Ovary (tissue), 7 donors: ENCODE measurements at regions not wholly inside any gene's neighbourhood (a gene's known extent, or its start where the extent isn't known, plus 50 kb on each side); places are given as distances from the start of the nearest gene placed in this dataset.

Experiments
- DNase-seq, 5 donors: peaks; one replicate each; pipeline ENCODE4 v3.0.0-alpha.2; 2019 to 2020
- H3K27ac ChIP-seq, 2 donors: fragments of 200-600 bp; one replicate each; pipeline versions ENCODE4 v1.5.1 to v1.8.0; 2019 to 2022
- H3K27me3 ChIP-seq: fragments of 200-600 bp; one replicate; pipeline ENCODE4 v1.8.0; 2022
- H3K36me3 ChIP-seq: fragments of 200-600 bp; sonication (generic); one replicate; pipeline ENCODE4 v1.5.1; 2019
- H3K4me1 ChIP-seq: one replicate; pipeline ENCODE4 v1.8.1; 2013; ENCODE audit warnings: mild to moderate bottlenecking, moderate library complexity; ENCODE audit not compliant: insufficient read depth
- H3K4me3 ChIP-seq: fragments of 200-600 bp; sonication (generic); one replicate; pipeline ENCODE4 v1.5.1; 2017
- H3K9me3 ChIP-seq, 2 donors: fragments of 200-600 bp in 1 of 2; sonication (generic) in 1 of 2; one replicate each; pipeline versions ENCODE4 v1.5.1 to v1.8.1; 2013 to 2019; ENCODE audit warnings: mild to moderate bottlenecking in 1 of 2, moderate library complexity in 1 of 2
- EP300 ChIP-seq: sonication (generic); formaldehyde crosslinking; IDR thresholded peaks from one replicate; pipeline ENCODE4 v1.6.1; 2017; ENCODE audit warnings: antibody characterized with exemption
- POLR2A ChIP-seq: fragments of 450-650 bp; IDR thresholded peaks from one replicate; pipeline ENCODE4 v1.6.1; 2017; ENCODE audit warnings: antibody characterized with exemption, mild to moderate bottlenecking, moderate library complexity
- WGBS, 3 donors: extraction: QIAGEN DNeasy Blood & Tissue Kit in 1 of 3; methylation state at CpG; one replicate each; pipeline versions ENCODE4 v1.1.5 to v1.1.7; 2013 to 2017; 5-methylcytosine and 5-hydroxymethylcytosine counted together
- intact Hi-C, 4 donors: fragments of 100-400 bp; cut with DNase I; formaldehyde crosslinking; loops; one replicate each; pipeline versions ENCODE4 v1.11.0 to v1.15.1; 2022 to 2023
- TF ChIP-seq, protein P1 (sequence below), 3 donors: fragments of 450-650 bp in 2 of 3; fragments of 200-600 bp in 1 of 3; IDR thresholded peaks; one replicate each; pipeline versions ENCODE4 v1.5.1 to v1.8.0; 2016 to 2022; ENCODE audit warnings: antibody characterized with exemption in 3 of 3, mild to moderate bottlenecking in 1 of 3
- donor health status: DM: no; HTN: no; CAD: no; lungs with moderate emphysema.
- donor health status: DM: no; HTN: no; CAD: no.
- donor health status: Bipolar disorder and iron deficiency.
- donor health status: DM: no; HTN: no; CAD: no.
- donor health status: DM: yes; HTN: yes; CAD: no.

DNA sequence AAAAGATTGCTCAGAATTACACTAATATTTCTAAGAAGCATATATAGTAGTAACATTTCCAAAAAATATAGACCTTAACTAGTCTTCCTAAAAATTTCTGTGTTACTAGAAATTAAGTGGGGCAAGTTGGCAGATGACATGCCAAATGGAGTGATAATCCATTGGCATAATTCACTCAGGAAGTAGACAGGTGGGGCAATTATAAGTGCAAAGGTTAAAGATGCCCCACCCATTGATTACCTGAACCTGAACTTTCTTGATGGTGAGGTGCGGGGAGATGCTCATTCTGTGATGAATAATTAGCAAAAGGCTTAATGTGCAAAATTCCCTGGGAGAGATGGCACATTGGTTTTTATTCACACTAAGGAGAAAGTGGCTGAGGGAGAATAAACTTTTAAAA is 145.8 kb upstream of the RASGEF1B start:
- 89 to 95% (median 94%) methylated on average over 1 of the region's 1 CpG for WGBS, 3 donors
- H3K9me3 ChIP-seq, result no peaks in the 10 kb centered on the region
- H3K36me3 ChIP-seq, result no peaks in the 10 kb centered on the region
- TF ChIP-seq EP300, result no peak
- no peak overlapping the region for H3K4me3 ChIP-seq
- intact Hi-C loops, result no loop called here
- no peak overlapping the region for H3K27ac ChIP-seq
- no peak for DNase-seq
- no peaks in the 10 kb centered on the region for H3K4me1 ChIP-seq
- H3K27me3 ChIP-seq, result no peaks in the 10 kb centered on the region

DNA sequence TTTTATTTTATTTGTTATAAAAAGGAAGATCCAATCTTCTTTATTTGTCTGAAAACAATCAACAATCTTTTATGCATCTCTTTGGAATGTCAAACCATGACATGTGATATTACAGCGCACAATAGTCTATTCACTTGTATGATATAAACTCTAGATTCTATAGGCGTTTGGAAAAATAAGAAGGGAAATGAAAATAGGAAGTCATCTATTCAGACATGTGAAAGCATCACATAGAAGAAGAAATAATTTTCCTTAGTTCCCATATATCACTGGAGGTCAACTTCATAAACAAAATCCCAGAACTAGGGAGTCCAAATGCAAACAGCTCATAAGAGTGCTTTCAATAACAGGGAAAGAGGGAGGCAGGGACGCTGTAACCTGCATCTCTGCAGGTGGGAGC is 139.5 kb upstream of the RASGEF1B start:
- no peaks in the 10 kb centered on the region for H3K27me3 ChIP-seq

DNA sequence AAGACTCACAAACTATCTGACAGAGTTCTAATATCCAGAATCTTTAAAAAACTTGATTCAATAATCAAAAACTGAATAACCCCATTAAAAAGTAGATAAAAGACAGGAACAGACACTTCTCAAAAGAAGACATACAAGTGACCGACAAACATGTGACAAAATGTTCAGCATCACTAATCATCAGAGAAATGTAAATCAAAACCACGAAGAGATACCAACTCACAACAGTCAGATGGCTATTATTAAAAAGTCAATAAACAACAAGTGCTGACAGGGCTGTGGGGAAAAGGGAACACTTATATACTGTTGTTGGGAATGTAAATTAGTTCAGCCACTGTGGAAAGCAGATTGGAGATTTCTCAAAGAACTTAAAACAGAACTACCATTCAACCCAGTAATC is 138.1 kb upstream of the RASGEF1B start:
- Histone ChIP-seq H3K4me1 (peaks cover 3% of the 10 kb centered on the region), H3K27ac (no peak overlapping the region), H3K36me3 (no peaks in the 10 kb centered on the region), H3K27me3 (no peaks in the 10 kb centered on the region), H3K9me3 (no peaks in the 10 kb centered on the region), H3K4me3 (no peak overlapping the region)
- 89 to 96% (median 95%) methylated on average over 2 of the region's 2 CpGs for WGBS, 3 donors
- no peak for TF ChIP-seq POLR2A
- no peak for TF ChIP-seq EP300
- TF ChIP-seq, protein P1, sequence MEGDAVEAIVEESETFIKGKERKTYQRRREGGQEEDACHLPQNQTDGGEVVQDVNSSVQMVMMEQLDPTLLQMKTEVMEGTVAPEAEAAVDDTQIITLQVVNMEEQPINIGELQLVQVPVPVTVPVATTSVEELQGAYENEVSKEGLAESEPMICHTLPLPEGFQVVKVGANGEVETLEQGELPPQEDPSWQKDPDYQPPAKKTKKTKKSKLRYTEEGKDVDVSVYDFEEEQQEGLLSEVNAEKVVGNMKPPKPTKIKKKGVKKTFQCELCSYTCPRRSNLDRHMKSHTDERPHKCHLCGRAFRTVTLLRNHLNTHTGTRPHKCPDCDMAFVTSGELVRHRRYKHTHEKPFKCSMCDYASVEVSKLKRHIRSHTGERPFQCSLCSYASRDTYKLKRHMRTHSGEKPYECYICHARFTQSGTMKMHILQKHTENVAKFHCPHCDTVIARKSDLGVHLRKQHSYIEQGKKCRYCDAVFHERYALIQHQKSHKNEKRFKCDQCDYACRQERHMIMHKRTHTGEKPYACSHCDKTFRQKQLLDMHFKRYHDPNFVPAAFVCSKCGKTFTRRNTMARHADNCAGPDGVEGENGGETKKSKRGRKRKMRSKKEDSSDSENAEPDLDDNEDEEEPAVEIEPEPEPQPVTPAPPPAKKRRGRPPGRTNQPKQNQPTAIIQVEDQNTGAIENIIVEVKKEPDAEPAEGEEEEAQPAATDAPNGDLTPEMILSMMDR (IDR thresholded peaks at IDR 0.05), result no peak
- intact Hi-C loops, result no loop called here
- no peak for DNase-seq

More for the DNA sequence above, 139.5 kb upstream of the RASGEF1B start:
- no peak overlapping the region for H3K4me3 ChIP-seq
- no peaks in the 10 kb centered on the region for H3K9me3 ChIP-seq
- no peak for DNase-seq
- intact Hi-C loops, result no loop called here
- H3K27ac ChIP-seq, result no peak overlapping the region
- WGBS, 3 donors, result 90 to 92% (median 91%) methylated on average over 3 of the region's 3 CpGs
- TF ChIP-seq, protein P1 (IDR thresholded peaks at IDR 0.05), result no peak
- no peak for TF ChIP-seq EP300
- H3K36me3 ChIP-seq, result no peaks in the 10 kb centered on the region
- peaks cover 3% of the 10 kb centered on the region for H3K4me1 ChIP-seq

DNA sequence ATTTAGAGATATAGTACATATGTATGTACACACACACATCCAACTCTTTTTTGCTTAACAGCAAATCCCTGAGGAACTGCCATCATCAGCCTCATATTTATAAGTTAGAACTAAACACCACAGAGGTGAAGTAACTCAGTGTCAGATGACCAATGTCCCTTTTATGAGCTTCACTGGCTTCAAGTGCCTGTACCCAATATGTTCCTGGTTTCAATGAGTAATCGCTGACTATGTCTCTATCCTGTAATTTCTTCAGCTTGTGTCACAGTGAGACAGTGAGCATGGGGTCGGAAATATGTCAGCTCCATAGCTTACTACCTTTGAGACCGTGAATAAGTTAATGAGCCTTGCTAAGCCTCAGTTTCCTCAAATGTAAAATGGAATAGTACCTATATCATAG is 136.2 kb upstream of the RASGEF1B start:
- DNase-seq, result no peak
- H3K4me3 ChIP-seq, result no peak overlapping the region
- intact Hi-C loops, result no loop called here
- no peaks in the 10 kb centered on the region for H3K36me3 ChIP-seq
- no peak overlapping the region for H3K27ac ChIP-seq
- no peaks in the 10 kb centered on the region for H3K27me3 ChIP-seq
- H3K4me1 ChIP-seq, result peaks cover 3% of the 10 kb centered on the region
- no peak for TF ChIP-seq POLR2A
- TF ChIP-seq EP300, result no peak
- TF ChIP-seq, protein P1 (IDR thresholded peaks at IDR 0.05), result no peak
- no peaks in the 10 kb centered on the region for H3K9me3 ChIP-seq
- 96 to 98% (median 98%) methylated on average over 3 of the region's 3 CpGs for WGBS, 3 donors

DNA sequence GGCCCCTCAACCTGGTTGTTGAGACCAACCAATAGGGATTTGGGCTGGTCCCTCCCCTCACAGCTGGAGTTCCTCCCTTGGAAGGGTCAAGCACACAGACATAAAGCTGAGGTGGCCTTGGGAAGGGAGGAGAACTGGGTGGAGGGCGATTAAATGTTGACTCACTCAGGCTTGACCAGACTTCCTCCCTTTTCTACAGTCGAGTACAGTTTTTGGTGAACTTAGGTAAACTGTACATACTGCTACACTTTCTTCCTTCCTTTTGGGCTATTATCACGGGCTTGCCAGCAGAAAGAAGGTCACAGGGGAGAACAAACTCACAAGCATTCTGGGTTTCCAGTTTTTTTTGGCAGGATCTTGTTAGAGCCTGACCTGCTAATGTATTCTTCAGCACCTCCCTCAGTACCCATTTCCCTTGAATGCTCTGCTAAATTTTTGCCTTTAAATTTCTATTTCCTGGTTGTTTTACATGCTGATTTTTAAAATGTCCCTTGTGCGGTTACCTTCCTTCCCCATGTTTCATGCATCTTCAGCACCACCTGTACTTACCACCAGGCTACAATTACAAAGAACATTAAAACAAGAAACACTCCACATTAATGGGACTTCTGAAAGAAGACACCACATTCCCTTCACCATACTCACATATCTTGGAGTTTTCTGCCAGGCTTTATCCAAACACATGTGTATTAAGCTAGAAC is 135.2 kb upstream of the RASGEF1B start:
- Histone ChIP-seq H3K4me3 (no peak overlapping the region), H3K27me3 (no peaks in the 10 kb centered on the region), H3K9me3 (no peaks in the 10 kb centered on the region), H3K27ac (no peak overlapping the region), H3K4me1 (peaks cover 4% of the 10 kb centered on the region), H3K36me3 (no peaks in the 10 kb centered on the region)
- TF ChIP-seq, protein P1 (IDR thresholded peaks at IDR 0.05), result no peak
- TF ChIP-seq EP300 (no peak), POLR2A (no peak)
- intact Hi-C loops, result no loop called here
- 19 to 28% (median 26%) methylated on average over 4 of the region's 4 CpGs for WGBS, 3 donors
- DNase-seq, result peak in 3 of 5 donors; percentile 25 to 36 (median 33)
